ENCODE measurements at regions not wholly inside any gene's neighbourhood (a gene's known extent, or its start where the extent isn't known, plus 50 kb on each side); places are given as distances from the start of the nearest gene placed in this dataset.

GRCh38 chr13:39133781-39134180 lies 95.5 kb downstream of the NHLRC3 start:
- TF ChIP-seq CTCF (conservative IDR thresholded peaks at IDR 0.05 in 1 of 2, IDR thresholded peaks at IDR 0.05 in 1 of 2; ENCODE audit: extremely low read depth in 1 of 2, insufficient read depth in 1 of 2, low read depth in 1 of 2, low read length in 2 of 2) = no peak
- no peak for TF ChIP-seq EZH2 (IDR thresholded peaks at IDR 0.05; ENCODE audit: borderline replicate concordance, low read length)
